Effector CD8-positive, alpha-beta T cell (primary cell): ENCODE measurements at regions not wholly inside any gene's neighbourhood (a gene's known extent, or its start where the extent isn't known, plus 50 kb on each side); places are given as distances from the start of the nearest gene placed in this dataset.
"Not testable (repeated sequence)": the region's sequence is repeated elsewhere in the genome, so short reads cannot be mapped to it uniquely, and the experiment has no call there.

Experiments used
- DNase-seq: peaks from one replicate; lab custom pipeline; 2025; lab: John Stamatoyannopoulos, UW

DNA sequence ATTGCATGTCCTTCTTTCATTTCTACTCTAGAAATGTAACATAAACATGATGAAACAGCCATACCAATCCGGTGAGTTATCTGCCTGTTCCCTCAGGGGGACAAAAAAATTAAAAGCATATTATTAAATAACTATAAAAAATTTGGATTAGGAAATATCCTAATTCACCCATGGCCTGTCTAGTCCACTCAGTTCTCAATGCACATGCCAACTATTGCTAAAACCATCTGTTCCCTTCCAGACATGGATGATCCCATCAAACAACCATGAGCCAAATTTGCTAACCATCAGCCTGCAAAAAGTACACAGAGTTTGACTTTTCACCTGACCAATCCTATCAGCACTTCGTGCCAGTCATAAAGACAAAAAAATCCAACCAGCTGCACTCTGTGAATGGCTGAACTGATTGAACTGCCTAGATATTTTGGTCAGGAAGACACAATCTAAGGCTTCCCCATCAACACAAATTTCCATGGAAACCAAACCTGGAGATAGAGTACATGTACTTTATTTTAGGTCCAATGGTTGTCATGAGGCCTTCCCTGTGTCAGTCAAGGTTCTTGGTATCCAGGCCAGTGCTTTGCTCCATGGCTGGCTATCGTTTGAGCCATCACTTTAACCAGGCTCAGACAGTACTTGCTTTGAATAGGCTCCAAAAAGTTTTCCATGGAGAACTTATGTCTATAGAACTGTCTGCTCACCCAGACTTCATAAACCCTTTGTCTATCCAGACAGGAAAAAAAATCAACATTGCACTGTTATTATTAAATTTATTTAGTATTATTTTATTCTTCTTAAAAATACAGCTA lies 570.8 kb downstream of the LTN1 start:
- DNase-seq, result no peak

DNA sequence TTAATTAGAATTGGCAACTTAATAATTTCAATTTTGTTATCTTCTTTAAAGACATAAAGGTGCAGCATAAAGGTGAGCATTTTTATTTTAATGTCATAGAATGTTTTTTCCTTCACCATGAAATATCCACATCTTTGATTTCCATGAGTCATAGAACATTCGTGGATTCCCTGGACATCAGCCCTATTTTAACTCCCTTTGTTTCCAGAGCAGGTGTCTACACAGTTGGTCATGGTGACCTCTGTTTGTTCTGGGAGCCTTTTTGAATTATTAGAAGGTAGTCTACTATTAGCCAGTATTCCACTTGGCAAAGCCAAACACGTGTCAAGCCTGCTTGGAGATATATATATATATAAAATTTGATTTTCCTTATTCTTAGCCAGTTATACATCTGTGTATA lies 572.9 kb downstream of the LTN1 start:
- DNase-seq, result no peak

- no peak for DNase-seq
These were observed 573.8 kb downstream of the LTN1 start for GRCh38 chr21:28418726-28419514.

DNA sequence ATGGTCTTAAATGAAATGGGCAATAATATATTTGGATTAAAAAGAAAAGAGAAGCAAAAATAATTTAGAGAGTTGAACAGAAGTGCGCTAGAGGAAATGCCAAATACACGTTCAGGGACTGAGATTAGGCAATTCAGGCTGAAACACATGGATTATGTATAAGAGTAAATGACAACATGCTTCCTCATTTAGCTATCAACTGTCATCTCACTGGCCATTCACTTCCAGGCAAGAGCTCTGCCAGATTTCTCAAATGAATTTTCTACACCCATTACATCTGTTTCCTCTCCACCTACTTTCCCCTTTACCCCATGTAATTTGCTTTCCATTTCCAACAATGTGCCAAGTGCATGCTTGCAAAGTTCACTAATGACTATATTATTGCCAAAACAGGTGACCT lies 582.4 kb downstream of the LTN1 start:
- DNase-seq, result no peak

- no peak for DNase-seq
These were observed 590.1 kb downstream of the LTN1 start for GRCh38 chr21:28402616-28402989.

- DNase-seq, result no peak
These were observed 595.6 kb downstream of the LTN1 start for GRCh38 chr21:28397040-28397439.

- DNase-seq, result no peak
These were observed 596.3 kb downstream of the LTN1 start for GRCh38 chr21:28396421-28396820.

DNA sequence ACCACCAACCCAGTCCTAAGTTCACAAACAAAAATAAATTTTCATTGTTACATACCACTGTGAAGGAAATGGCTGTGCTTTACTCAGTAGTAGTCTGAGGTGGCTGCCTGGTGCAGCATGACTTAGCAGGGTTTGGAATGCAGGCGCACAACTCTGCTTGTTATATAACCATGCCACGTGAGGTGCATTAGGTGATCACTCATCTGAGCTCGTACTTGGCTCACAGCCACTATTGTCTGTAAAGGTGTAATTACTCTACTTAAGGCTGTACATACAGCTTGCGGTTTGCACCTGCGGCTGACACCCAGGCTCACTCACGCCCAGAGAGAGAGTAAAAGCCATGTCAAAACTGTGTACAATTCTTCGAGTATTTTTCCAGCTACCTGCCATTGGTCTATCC lies 599.4 kb downstream of the LTN1 start:
- no peak for DNase-seq

DNA sequence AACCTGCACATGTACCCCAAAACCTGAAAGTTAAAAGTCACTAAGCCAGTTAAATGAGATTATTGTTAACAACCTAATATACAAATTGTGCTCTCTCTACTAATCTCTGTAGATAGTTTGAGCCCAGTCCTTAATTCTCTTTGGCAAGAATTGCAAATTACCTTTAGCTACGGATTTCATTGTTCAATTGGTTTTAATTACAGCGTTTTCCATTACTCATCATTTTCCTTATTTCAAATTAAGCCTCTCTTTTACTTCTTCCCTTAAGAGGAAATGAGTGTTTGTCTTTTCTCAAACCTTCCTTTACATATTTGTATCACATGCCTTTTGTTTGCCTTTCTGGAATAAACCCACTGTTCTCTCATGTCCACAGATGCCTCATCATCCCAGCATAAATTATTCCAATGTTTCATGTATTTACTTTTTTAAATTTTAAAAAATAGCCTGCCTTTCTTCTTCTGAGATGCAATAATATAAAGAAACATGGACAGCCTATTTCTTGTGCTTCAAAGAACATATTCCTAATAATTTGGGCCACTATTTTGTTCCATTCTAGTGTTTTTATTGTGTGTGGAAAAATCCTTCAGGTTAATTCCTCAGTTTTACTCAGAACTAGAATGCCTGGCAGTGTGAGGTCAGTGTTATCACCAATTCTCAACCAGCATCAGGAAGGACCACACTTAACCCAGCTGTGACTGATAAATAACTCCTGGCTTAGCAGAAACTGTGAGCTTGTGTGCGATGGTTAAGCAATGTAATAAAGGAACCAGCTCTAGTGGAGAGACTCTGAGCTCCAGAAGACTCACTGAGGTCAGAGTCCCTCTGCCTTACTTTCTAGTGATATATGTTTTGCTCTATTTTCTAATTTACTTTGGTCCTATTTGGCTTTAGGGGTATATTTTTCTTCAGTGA lies 600.5 kb downstream of the LTN1 start:
- no peak for DNase-seq

DNA sequence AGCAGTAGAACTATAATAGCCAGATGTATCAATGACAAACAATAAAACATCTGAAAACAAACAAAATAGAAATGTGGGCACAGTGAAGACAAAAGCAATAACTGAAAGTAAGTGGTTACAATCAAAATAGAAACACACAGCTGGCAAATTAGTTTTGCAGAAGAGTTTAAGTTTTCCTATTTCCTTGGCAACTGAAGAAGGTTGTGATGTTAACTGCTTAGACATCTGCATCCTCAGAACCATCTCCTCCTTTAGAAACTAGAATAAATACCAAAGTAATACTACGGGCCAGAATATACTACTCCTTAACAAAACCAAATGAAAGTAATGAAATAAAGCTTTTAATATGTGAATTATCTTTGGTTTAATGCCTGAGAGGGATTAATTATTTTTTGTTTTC lies 605.5 kb downstream of the LTN1 start:
- no peak for DNase-seq

DNA sequence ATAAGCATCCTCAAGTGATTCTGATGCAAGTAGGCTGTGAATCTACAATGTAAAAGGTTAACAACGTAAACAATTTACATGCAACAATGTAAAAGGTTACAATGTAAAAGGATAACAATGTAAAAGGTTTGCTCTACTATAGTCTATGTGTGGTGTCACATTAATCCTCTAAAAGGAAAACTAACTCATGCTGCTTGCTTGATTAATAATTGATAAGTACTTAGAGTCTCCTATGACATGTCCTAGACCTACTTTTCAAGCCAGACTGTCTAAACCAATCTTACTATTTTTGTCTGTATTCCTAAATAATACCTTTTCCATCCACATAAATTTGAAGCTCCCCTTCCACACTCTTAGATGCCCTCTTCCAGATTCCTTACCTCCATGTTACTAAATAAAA lies 606.8 kb downstream of the LTN1 start:
- no peak for DNase-seq

DNA sequence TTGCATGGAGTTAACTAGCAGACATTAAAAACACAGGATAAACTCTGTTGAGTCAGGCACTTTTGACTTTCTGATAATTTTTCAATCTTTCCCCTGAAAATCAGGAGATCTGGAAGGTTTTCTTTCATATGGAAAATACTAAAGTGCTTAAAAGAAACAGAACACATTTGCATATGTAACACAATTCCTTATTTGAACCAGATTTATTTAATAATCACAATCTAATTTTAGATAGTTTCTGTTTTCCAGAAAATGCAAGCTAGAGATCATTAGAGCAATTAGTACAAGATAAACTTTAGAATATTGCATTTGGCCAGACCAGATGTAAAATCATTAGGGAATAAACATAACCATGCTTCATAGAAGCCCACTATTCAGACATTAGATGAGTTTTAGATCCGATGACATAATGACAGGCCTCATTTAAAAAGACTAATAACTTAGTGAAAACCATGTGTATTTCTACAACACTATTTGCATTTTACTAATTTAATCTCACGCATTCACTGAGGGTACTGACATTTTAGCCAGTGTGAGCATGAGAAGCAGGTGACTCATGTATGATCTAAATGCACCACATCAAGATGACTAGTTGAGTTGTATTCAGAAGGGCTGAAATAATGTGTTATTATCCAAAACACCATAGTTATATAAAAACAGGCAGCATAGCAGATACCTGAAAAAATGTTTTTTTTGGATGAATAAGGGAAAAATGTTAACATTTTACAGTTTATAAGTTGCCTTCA lies 611.5 kb downstream of the LTN1 start:
- not testable (repeated sequence) for DNase-seq

DNA sequence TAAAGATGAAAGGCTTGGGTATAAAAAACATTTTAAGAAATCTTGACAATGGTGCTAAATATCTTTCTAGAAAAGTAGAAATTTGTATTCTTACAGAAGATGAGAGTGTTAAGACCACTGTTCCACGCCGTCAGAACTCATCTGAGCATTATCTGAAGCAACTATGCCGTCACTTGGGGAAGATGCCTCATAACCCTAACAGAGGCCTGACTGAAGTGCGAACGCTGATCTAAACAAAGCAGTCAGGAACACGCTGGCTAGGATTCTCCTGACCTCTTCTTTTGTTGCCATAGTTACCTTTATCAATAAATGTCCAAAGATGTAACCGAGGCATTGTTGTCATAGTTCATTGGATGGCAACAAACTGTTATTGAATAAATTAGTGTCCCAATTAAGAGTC lies 612.4 kb downstream of the LTN1 start:
- no peak for DNase-seq

GRCh38 chr21:28378026-28378425 lies 614.7 kb downstream of the LTN1 start:
- DNase-seq, result no peak

DNA sequence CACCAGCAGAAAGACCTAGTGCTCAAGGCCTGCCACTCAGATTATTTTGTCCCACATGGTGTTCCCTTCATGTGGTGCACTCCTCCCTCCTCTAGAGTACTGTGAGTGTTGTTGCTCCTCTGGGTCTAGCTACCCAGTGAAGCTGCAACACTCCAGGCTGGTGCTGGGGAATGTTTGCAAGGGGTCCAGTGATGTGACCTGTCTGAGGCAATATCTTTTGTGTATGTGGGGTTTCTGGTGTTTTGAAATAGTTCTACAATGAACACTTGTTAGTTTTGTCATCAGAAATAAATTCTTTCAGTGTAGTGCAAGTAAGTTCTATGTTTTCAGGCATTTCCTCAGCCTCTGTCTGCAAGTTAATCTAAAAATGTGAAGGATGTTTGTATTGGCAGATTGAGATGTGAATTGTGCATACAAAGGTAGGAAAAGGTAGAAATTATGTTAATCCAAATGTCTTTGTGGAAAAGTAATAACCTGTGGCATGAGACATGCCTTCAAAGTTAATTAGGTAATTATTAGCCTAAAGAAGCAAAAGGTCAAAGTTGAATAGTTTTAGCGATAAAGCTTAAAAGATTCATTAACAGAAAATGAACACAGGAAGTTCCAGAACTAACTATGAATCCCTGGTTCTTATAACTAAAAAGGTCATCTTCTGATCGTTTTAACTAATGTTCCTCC lies 616.8 kb downstream of the LTN1 start:
- no peak for DNase-seq

DNA sequence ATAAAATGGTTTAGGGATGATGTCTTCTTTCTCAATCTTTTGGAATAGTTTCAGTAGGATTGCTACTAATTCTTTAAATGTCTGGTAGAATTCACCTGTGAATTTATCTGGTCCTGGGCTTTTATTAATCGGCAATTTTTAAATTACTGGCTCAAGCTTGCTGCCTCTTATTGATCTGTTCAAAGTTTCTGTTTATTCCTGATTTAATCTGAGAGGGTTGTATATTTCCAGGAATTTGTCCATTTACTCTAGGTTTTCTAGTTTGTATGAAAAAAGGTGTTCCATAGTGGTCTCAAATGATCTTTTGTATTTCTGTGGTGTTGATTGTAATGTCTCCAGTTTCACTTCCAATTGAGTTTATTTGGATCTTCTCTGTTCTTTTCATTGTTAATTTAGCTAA lies 617.8 kb downstream of the LTN1 start:
- DNase-seq, result no peak

GRCh38 chr21:28371713-28372112 lies 621.0 kb downstream of the LTN1 start:
- DNase-seq, result no peak

DNA sequence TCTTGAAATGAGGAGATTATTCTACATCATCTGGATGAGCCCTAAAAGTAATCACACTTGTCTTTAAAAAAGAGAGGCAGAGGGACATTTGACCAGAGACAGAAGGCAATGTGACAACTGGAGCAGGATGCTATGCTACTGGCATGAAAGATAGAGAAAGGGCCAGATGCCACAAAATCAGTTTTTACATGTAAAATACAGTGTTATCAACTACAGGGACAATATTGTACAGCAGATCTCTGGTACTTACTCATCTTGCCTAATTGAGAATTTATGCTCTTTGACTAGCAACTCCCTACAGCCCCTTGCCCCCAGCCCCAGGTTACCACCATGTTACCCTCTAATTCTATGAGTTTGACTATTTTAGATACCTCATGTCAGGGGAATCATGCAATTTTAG lies 633.4 kb downstream of the LTN1 start:
- DNase-seq, result no peak

DNA sequence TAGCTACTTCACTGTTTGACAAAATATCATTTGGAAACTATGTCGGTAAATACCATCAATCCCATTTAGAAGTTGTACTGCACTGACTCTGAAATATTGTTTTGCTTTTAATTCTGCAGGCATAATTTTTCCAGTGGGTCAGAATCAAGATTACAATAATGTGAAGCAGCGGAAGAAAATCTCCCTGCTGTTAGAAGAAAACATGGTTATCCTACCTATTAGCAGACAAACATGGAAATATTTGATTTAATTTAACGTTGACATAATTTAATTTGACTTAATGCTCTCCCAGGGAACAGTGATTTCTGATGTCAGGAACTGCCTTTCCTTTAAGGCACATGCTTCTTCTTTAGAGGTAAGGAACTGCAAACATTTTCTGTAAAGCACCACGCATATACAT lies 634.0 kb downstream of the LTN1 start:
- no peak for DNase-seq

DNA sequence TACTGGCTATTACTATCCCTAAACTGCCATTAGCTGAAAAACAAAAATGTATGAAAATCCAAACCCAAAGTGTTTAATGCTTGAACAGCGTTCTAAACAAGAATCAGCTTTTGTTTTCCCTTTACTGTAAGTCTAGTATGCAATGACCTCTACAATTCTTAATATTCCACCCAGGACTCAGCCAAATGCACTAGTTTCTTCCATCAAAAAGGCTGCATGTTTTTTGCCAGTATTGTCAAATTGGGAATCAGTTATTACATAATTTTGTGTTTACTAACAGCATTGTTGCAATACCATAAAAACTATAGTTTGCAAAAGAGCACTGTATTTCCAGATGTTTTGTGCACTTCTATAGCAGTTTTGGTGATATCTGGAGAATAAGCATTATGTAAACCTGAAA lies 634.5 kb downstream of the LTN1 start:
- DNase-seq, result no peak

- no peak for DNase-seq
These were observed 634.9 kb downstream of the LTN1 start for GRCh38 chr21:28357743-28358142.
